ENCODE measurements at regions not wholly inside any gene's neighbourhood (a gene's known extent, or its start where the extent isn't known, plus 50 kb on each side); places are given as distances from the start of the nearest gene placed in this dataset.

GRCh38 chr12:91959220-91959619, 186.4 kb downstream of the BTG1 start:
- DNase-seq = no peak

GRCh38 chr12:91958816-91959215, 186.8 kb downstream of the BTG1 start:
- no peak for DNase-seq

- no peak for DNase-seq
Observed at GRCh38 chr12:91954747-91955146, 190.9 kb downstream of the BTG1 start.

GRCh38 chr12:91954326-91954725, 191.3 kb downstream of the BTG1 start:
- DNase-seq = no peak

- DNase-seq = no peak
Observed at GRCh38 chr12:91952916-91953315, 192.7 kb downstream of the BTG1 start.

- no peak for DNase-seq
Observed at GRCh38 chr12:91951571-91951970, 194.1 kb downstream of the BTG1 start.

- DNase-seq = no peak
Observed at GRCh38 chr12:91948504-91948903, 197.1 kb downstream of the BTG1 start.

GRCh38 chr12:91947459-91947858, 198.2 kb downstream of the BTG1 start:
- DNase-seq = no peak

- no peak for DNase-seq
Observed at GRCh38 chr12:91944637-91945036, 201.0 kb downstream of the BTG1 start.

- no peak for DNase-seq
Observed at GRCh38 chr12:91940826-91941570, 204.6 kb downstream of the BTG1 start.

GRCh38 chr12:91940322-91940721, 205.3 kb downstream of the BTG1 start:
- DNase-seq = no peak

GRCh38 chr12:91937706-91938105, 207.9 kb downstream of the BTG1 start:
- DNase-seq = no peak

GRCh38 chr12:91937009-91937408, 208.6 kb downstream of the BTG1 start:
- DNase-seq = no peak

- DNase-seq = no peak
Observed at GRCh38 chr12:91935296-91935695, 210.3 kb downstream of the BTG1 start.

- no peak for DNase-seq
Observed at GRCh38 chr12:91931111-91931510, 214.5 kb downstream of the BTG1 start.

GRCh38 chr12:91928501-91928900, 217.1 kb downstream of the BTG1 start:
- DNase-seq = no peak

GRCh38 chr12:91926848-91927247, 218.8 kb downstream of the BTG1 start:
- no peak for DNase-seq

- DNase-seq = no peak
Observed at GRCh38 chr12:91924827-91925226, 220.8 kb downstream of the BTG1 start.

GRCh38 chr12:91923864-91924263, 221.8 kb downstream of the BTG1 start:
- no peak for DNase-seq

GRCh38 chr12:91922674-91923073, 223.0 kb downstream of the BTG1 start:
- DNase-seq = no peak

GRCh38 chr12:91922139-91922538, 223.5 kb downstream of the BTG1 start:
- DNase-seq = no peak

GRCh38 chr12:91921555-91921954, 224.1 kb downstream of the BTG1 start:
- DNase-seq = no peak

GRCh38 chr12:91920741-91921140, 224.9 kb downstream of the BTG1 start:
- no peak for DNase-seq

- no peak for DNase-seq
Observed at GRCh38 chr12:91920276-91920675, 225.4 kb downstream of the BTG1 start.

GRCh38 chr12:91918431-91918830, 227.2 kb downstream of the BTG1 start:
- no peak for DNase-seq

Measured in stimulated activated CD4-positive, alpha-beta T cell treated with anti-CD3 and anti-CD28 coated beads, Interleukin-12 subunit alpha, Interleukin-12 subunit beta, amount 100 ng/mL, for 4 hours (primary cell).